Prostate gland (tissue), 2 donors: ENCODE measurements at regions not wholly inside any gene's neighbourhood (a gene's known extent, or its start where the extent isn't known, plus 50 kb on each side); places are given as distances from the start of the nearest gene placed in this dataset.

Source experiments
- DNase-seq: peaks from one replicate; pipeline ENCODE4 v3.0.0-alpha.2; 2019; ENCODE audit warnings: low spot score
- H3K27ac ChIP-seq, 2 donors: fragments of 200-600 bp; sonication (generic); 2 replicates each; pipeline ENCODE4 v1.5.1; 2017 to 2019
- H3K27me3 ChIP-seq: fragments of 200-600 bp; sonication (generic); replicated peaks from 2 replicates; pipeline ENCODE4 v1.5.1; 2019; ENCODE audit not compliant: insufficient read depth
- H3K36me3 ChIP-seq, 2 donors: fragments of 200-600 bp; sonication (generic); 1 replicate in 1 of 2; 2 replicates in 1 of 2; pipeline versions ENCODE4 v1.5.1 to v1.8.1; 2017 to 2019
- H3K4me1 ChIP-seq: fragments of 200-600 bp; sonication (generic); replicated peaks from 2 replicates; pipeline ENCODE4 v1.5.1; 2019
- H3K4me3 ChIP-seq, 2 donors: fragments of 200-600 bp; sonication (generic); 2 replicates each; pipeline ENCODE4 v1.5.1; 2017 to 2019
- H3K9me3 ChIP-seq: fragments of 200-600 bp; sonication (generic); 2 replicates; pipeline ENCODE4 v1.5.1; 2017
- CTCF ChIP-seq, 4 experiments: fragments of 200-600 bp in 2 of 4; fragments of 450-650 bp in 2 of 4; sonication (generic) in 2 of 4; IDR thresholded peaks; 1 replicate in 3 of 4; 2 replicates in 1 of 4; pipeline ENCODE4 v1.5.1; 2016 to 2019; ENCODE audit warnings: antibody characterized with exemption in 4 of 4, mild to moderate bottlenecking in 2 of 4, moderate library complexity in 2 of 4
- POLR2A ChIP-seq: fragments of 450-650 bp; IDR thresholded peaks from one replicate; pipeline ENCODE4 v1.6.1; 2016; ENCODE audit warnings: antibody characterized with exemption, mild to moderate bottlenecking
- POLR2AphosphoS5 ChIP-seq: sonication (generic); formaldehyde crosslinking; IDR thresholded peaks from one replicate; pipeline ENCODE4 v1.6.1; 2017; ENCODE audit warnings: antibody characterized with exemption
- WGBS: methylation state at CpG from one replicate; pipeline ENCODE4 v1.1.5; 2018; 5-methylcytosine and 5-hydroxymethylcytosine counted together
- intact Hi-C: fragments of 100-400 bp; cut with DNase I; formaldehyde crosslinking; loops from one replicate; pipeline ENCODE4 v1.14.2; 2022

GRCh38 chr6:168129292-168130167 lies 50.5 kb upstream of the FRMD1 start:
- intact Hi-C loops: no loop called here

DNA sequence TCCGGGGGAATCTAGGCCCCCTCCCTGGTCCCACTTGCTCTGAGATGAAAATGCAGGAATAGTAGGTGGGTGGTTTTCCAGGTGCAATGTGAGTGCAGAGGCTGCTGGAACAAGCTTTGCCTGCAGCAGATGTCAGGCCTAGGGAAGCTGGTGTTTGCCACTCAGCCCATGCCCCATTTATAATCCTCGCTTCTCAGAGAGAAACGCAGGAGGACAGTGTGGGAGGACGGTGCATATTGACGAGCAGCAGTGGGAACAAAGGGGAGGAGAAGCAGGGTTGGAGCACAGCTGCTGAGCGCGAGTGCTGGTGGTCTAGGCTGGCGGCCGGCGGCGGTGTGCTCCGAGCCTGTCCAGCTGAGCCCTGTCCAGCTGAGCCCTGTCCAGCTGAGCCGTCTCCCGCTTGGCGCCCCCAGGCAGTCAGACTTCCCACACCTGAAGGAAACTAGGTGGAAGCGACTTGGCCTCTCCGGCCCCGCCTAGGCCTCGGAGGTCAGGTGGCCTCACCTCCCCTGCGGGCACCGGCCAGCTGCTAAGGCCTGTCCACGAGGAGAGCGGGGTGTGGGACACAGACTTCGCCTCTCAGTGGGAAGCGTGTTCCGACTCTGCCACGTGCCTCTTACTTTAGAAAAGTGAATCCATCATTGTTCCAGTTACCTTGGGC lies 49.7 kb upstream of the FRMD1 start:
- Histone ChIP-seq H3K4me1 (no peaks in the 10 kb centered on the region), H3K27me3 (no peaks in the 10 kb centered on the region), H3K4me3 (no peak overlapping the region), H3K36me3 (no peaks in the 10 kb centered on the region), H3K27ac (no peak overlapping the region), H3K9me3 (no peaks in the 10 kb centered on the region)
- no peak for TF ChIP-seq CTCF (IDR thresholded peaks at IDR 0.05)
- TF ChIP-seq POLR2A: no peak
- no peak for TF ChIP-seq POLR2AphosphoS5
- DNase-seq: no peak
- WGBS: 91% methylated on average over 27 of the region's 27 CpGs
- intact Hi-C loops: no loop called here

More at GRCh38 chr6:168129292-168130167, 50.5 kb upstream of the FRMD1 start:
- no peak for DNase-seq
- 89% methylated on average over 40 of the region's 40 CpGs for whole genome bisulfite sequencing
- no peak for TF ChIP-seq CTCF (IDR thresholded peaks at IDR 0.05)
- no peak for TF ChIP-seq POLR2AphosphoS5
- no peak for TF ChIP-seq POLR2A
- no peaks in the 10 kb centered on the region for H3K36me3 ChIP-seq
- H3K9me3 ChIP-seq: no peaks in the 10 kb centered on the region
- H3K27ac ChIP-seq: no peak overlapping the region
- H3K4me1 ChIP-seq: no peaks in the 10 kb centered on the region
- no peaks in the 10 kb centered on the region for H3K27me3 ChIP-seq
- no peak overlapping the region for H3K4me3 ChIP-seq
